Mammary epithelial cell (primary cell): ENCODE measurements at regions not wholly inside any gene's neighbourhood (a gene's known extent, or its start where the extent isn't known, plus 50 kb on each side); places are given as distances from the start of the nearest gene placed in this dataset.

Experiments
- EZH2 ChIP-seq: IDR thresholded peaks from 2 replicates; pipeline ENCODE4 v1.6.1; 2012; ENCODE audit warnings: low read length, inconsistent platforms, borderline replicate concordance
- TF ChIP-seq, protein P1 (sequence below), 2 donors: IDR thresholded peaks in 1 of 2; conservative IDR thresholded peaks in 1 of 2; 2 replicates each; pipeline ENCODE4 v1.5.1; 2011 to 2012; ENCODE audit warnings: inconsistent platforms in 2 of 2, low read length in 2 of 2, mild to moderate bottlenecking in 2 of 2, control low read depth in 1 of 2, low read depth in 1 of 2; ENCODE audit not compliant: insufficient read depth in 1 of 2; ENCODE audit errors: extremely low read depth in 1 of 2

DNA sequence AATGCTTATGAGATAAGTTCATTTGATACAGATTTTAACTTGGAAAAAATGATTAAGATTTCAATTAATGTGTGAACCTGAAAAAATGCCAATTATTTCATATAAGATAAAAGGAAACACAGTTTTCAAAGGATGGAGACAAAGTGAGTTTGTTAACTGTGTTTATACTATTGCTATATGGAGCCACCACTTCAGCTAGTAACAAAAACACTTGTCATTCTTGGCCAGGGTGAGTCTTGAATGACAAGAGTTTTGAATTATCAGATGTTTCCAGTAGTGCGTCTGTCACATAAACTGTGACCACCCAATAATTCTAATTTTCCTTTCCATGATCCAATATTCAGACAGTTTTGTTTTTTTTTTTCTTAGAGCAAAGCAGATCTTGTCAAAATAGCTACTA lies 78.0 kb upstream of the GADL1 start:
- TF ChIP-seq, protein P1, sequence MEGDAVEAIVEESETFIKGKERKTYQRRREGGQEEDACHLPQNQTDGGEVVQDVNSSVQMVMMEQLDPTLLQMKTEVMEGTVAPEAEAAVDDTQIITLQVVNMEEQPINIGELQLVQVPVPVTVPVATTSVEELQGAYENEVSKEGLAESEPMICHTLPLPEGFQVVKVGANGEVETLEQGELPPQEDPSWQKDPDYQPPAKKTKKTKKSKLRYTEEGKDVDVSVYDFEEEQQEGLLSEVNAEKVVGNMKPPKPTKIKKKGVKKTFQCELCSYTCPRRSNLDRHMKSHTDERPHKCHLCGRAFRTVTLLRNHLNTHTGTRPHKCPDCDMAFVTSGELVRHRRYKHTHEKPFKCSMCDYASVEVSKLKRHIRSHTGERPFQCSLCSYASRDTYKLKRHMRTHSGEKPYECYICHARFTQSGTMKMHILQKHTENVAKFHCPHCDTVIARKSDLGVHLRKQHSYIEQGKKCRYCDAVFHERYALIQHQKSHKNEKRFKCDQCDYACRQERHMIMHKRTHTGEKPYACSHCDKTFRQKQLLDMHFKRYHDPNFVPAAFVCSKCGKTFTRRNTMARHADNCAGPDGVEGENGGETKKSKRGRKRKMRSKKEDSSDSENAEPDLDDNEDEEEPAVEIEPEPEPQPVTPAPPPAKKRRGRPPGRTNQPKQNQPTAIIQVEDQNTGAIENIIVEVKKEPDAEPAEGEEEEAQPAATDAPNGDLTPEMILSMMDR (conservative IDR thresholded peaks at IDR 0.05 in 1 of 2, IDR thresholded peaks at IDR 0.05 in 1 of 2; ENCODE audit: extremely low read depth in 1 of 2, insufficient read depth in 1 of 2, low read depth in 1 of 2, low read length in 2 of 2), result no peak
- TF ChIP-seq EZH2, result no peak
